Small intestine (tissue), 7 donors: ENCODE measurements at regions not wholly inside any gene's neighbourhood (a gene's known extent, or its start where the extent isn't known, plus 50 kb on each side); places are given as distances from the start of the nearest gene placed in this dataset.
"Not testable (repeated sequence)": the region's sequence is repeated elsewhere in the genome, so short reads cannot be mapped to it uniquely, and the experiment has no call there.

Experiments used
- DNase-seq, 2 donors: peaks; one replicate each; pipeline versions ENCODE4 v3.0.0 to v3.0.0-alpha.2; 2013
- FAIRE-seq: peaks from 2 replicates; lab custom pipeline; 2012; peaks lifted over from hg19 to GRCh38; lab: Jason Lieb, UNC
- H3K27ac ChIP-seq, 3 donors: one replicate each; pipeline ENCODE4 v1.5.1; 2013; ENCODE audit warnings: low read length in 2 of 3, mild to moderate bottlenecking in 2 of 3, control low read depth in 1 of 3, inconsistent platforms in 1 of 3, low read depth in 1 of 3, moderate library complexity in 1 of 3
- H3K27me3 ChIP-seq, 3 donors: one replicate each; pipeline ENCODE4 v1.6.1; 2013; ENCODE audit warnings: low read length in 3 of 3, inconsistent platforms in 1 of 3; ENCODE audit not compliant: control insufficient read depth in 3 of 3, insufficient read depth in 3 of 3
- H3K36me3 ChIP-seq, 3 donors: one replicate each; pipeline ENCODE4 v1.6.1; 2013; ENCODE audit warnings: low read length in 3 of 3, inconsistent platforms in 1 of 3, low read depth in 1 of 3, mild to moderate bottlenecking in 1 of 3, moderate library complexity in 1 of 3; ENCODE audit not compliant: control insufficient read depth in 3 of 3, insufficient read depth in 2 of 3
- H3K4me1 ChIP-seq, 3 donors: one replicate each; pipeline ENCODE4 v1.6.1; 2013; ENCODE audit warnings: low read length in 2 of 3, inconsistent platforms in 1 of 3, low read depth in 1 of 3, mild to moderate bottlenecking in 1 of 3, moderate library complexity in 1 of 3; ENCODE audit not compliant: control insufficient read depth in 3 of 3, insufficient read depth in 2 of 3
- H3K4me3 ChIP-seq, 3 donors: one replicate each; pipeline ENCODE4 v1.5.1; 2013; ENCODE audit warnings: low read length in 3 of 3, control low read depth in 1 of 3, inconsistent platforms in 1 of 3, low read depth in 1 of 3, mild to moderate bottlenecking in 1 of 3, moderate library complexity in 1 of 3
- H3K9me3 ChIP-seq, 2 donors: one replicate each; pipeline ENCODE4 v1.6.1; 2013; ENCODE audit warnings: low read depth in 1 of 2, low read length in 1 of 2; ENCODE audit not compliant: control insufficient read depth in 2 of 2, insufficient read depth in 1 of 2
- WGBS, 3 donors: extraction: QIAGEN DNeasy Blood & Tissue Kit; methylation state at CpG; one replicate each; pipeline ENCODE4 v1.1.7; 2013; 5-methylcytosine and 5-hydroxymethylcytosine counted together
- donor health status: healthy with polysubstance abuse.
- donor health status: control.
- donor health status: control.
- donor health status: Bipolar disorder and iron deficiency.
- donor health status: healthy.

GRCh38 chr12:76175946-76176345 is 91.5 kb upstream of the NAP1L1 start:
- H3K4me3 ChIP-seq, H3K9me3 ChIP-seq, H3K27ac ChIP-seq, H3K27me3 ChIP-seq, DNase-seq, H3K4me1 ChIP-seq, H3K36me3 ChIP-seq, FAIRE-seq: not testable (repeated sequence)
- 66 to 76% (median 71%) methylated on average over 5 of the region's 5 CpGs for WGBS, 3 donors

- Histone ChIP-seq H3K27me3 (peaks cover 0 to 2% (median 0%) of the 10 kb centered on the region in 3 donors), H3K36me3 (no peaks in the 10 kb centered on the region), H3K9me3 (no peaks in the 10 kb centered on the region), H3K27ac (no peak overlapping the region), H3K4me1 (no peaks in the 10 kb centered on the region), H3K4me3 (no peak overlapping the region)
- DNase-seq, result no peak
- no peak for FAIRE-seq
- WGBS, 3 donors, result 76 to 89% (median 82%) methylated on average over 5 of the region's 5 CpGs
Measured at GRCh38 chr12:76173756-76174155, 89.3 kb upstream of the NAP1L1 start.

- 25 to 31% (median 29%) methylated on average over 11 of the region's 11 CpGs for WGBS, 3 donors
Measured at GRCh38 chr12:76158518-76159321, 74.2 kb upstream of the NAP1L1 start.

GRCh38 chr12:76156726-76157125 is 72.2 kb upstream of the NAP1L1 start:
- H3K27ac ChIP-seq, result no peak overlapping the region
- no peak for DNase-seq
- H3K27me3 ChIP-seq, result no peaks in the 10 kb centered on the region
- H3K4me3 ChIP-seq, result no peak overlapping the region
- H3K36me3 ChIP-seq, result no peaks in the 10 kb centered on the region
- no peaks in the 10 kb centered on the region for H3K4me1 ChIP-seq
- no peaks in the 10 kb centered on the region for H3K9me3 ChIP-seq
- no peak for FAIRE-seq

More at GRCh38 chr12:76158518-76159321, 74.2 kb upstream of the NAP1L1 start:
- H3K4me1 ChIP-seq, result no peaks in the 10 kb centered on the region
- peak overlapping the region in 1 of 3 donors; percentile 53 for H3K27ac ChIP-seq
- no peaks in the 10 kb centered on the region for H3K9me3 ChIP-seq
- DNase-seq (peak; percentile 67 to 74), FAIRE-seq (no peak)
- H3K4me3 ChIP-seq, result no peak overlapping the region
- no peaks in the 10 kb centered on the region for H3K36me3 ChIP-seq
- H3K27me3 ChIP-seq, result no peaks in the 10 kb centered on the region

DNA sequence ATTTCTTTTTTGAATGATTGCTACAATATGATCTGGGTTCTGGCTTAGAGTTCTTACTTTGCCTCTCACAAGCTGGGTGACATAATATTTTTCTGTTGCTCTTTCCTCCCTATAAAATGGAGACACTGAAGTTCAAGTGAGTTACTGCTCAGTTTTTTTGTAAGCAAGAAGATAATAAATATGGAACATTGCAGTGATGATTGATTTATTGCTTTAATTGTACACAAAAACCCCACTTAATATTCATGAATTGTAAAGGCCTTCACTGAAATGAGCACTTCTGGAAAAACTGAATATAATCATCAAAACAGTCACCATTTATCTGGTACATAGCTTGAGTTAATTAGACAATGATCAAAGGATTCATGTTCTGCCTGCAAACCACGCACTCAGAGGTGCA is 71.8 kb upstream of the NAP1L1 start:
- Histone ChIP-seq H3K27me3 (no peaks in the 10 kb centered on the region), H3K9me3 (no peaks in the 10 kb centered on the region), H3K27ac (no peak overlapping the region), H3K36me3 (no peaks in the 10 kb centered on the region), H3K4me1 (no peaks in the 10 kb centered on the region), H3K4me3 (no peak overlapping the region)
- WGBS, 3 donors, result 85 to 92% (median 92%) methylated on average over 1 of the region's 1 CpG
- FAIRE-seq (no peak), DNase-seq (no peak)

DNA sequence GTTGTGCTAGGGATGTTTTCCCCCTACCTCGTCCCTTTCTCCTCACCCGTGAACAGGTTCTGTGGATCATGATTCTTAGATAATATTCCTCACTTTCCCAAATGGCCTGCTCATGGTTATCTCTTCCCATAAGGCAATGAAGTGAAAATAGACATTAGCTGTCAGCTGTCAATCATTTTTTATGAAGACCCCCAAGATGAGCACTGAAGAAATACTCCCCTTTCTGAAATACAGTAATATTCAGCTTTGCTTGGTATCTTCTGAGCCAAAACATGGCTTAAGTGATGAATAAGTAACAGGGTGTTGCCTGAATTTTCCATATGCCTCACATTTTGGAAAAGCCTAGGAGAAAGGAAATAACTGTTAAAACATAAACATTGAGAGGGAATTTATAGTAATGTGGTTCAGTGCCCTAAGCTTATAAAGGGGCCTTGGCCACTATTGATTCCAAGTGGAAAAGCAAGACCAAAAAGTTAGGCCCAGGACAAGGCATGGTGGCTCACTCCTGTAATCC is 70.7 kb upstream of the NAP1L1 start:
- 93 to 100% (median 98%) methylated on average over 2 of the region's 2 CpGs for WGBS, 3 donors
- Histone ChIP-seq H3K9me3 (no peaks in the 10 kb centered on the region), H3K27ac (no peak overlapping the region), H3K4me1 (no peaks in the 10 kb centered on the region), H3K27me3 (no peaks in the 10 kb centered on the region), H3K4me3 (no peak overlapping the region), H3K36me3 (no peaks in the 10 kb centered on the region)
- no peak for DNase-seq
- FAIRE-seq, result no peak

DNA sequence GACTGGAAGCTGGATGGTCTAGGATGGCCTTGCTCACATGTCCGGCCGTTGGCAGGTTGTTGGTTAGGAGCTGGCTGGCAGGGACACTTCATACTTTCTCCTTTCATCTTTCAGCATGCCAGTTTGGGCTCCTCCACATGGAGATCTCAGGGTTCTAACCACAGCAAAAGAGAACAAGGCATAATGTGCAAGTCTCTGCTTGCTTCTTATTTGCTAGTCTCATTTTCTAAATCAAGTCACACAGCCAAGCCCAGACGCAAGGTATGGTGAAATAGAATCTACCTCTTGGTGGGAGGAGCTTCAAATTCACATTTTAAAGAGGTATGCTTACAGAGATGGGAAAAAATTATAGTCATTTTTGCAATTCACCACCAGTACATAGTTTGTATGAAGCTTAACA is 69.1 kb upstream of the NAP1L1 start:
- whole genome bisulfite sequencing, 3 donors, result 80 to 83% (median 82%) methylated on average over 3 of the region's 3 CpGs
- Histone ChIP-seq H3K36me3 (no peaks in the 10 kb centered on the region), H3K4me3 (no peak overlapping the region), H3K9me3 (no peaks in the 10 kb centered on the region), H3K27ac (no peak overlapping the region), H3K4me1 (no peaks in the 10 kb centered on the region), H3K27me3 (no peaks in the 10 kb centered on the region)
- DNase-seq (no peak), FAIRE-seq (no peak)

GRCh38 chr12:76152181-76152807 is 67.8 kb upstream of the NAP1L1 start:
- H3K9me3 ChIP-seq, result no peaks in the 10 kb centered on the region
- H3K4me3 ChIP-seq, result no peak overlapping the region
- no peaks in the 10 kb centered on the region for H3K27me3 ChIP-seq
- FAIRE-seq, result no peak
- DNase-seq, result no peak
- WGBS, 3 donors, result 62 to 84% (median 73%) methylated on average over 4 of the region's 4 CpGs
- no peak overlapping the region for H3K27ac ChIP-seq
- H3K4me1 ChIP-seq, result no peaks in the 10 kb centered on the region
- H3K36me3 ChIP-seq, result no peaks in the 10 kb centered on the region
